GM12874 (cell line): ENCODE measurements at regions not wholly inside any gene's neighbourhood (a gene's known extent, or its start where the extent isn't known, plus 50 kb on each side); places are given as distances from the start of the nearest gene placed in this dataset.

ENCODE experiments used
- CTCF ChIP-seq: IDR thresholded peaks from 2 replicates; pipeline ENCODE4 v1.5.1; 2011; ENCODE audit warnings: low read depth, mild to moderate bottlenecking, control low read depth, low read length, moderate library complexity; ENCODE audit not compliant: insufficient read depth

GRCh38 chr2:240200230-240201051, 60.0 kb upstream of the OTOS start:
- no peak for TF ChIP-seq CTCF

- no peak for TF ChIP-seq CTCF
Observed at GRCh38 chr2:240201866-240202265, 61.4 kb upstream of the OTOS start.

GRCh38 chr2:240202586-240202985, 62.1 kb upstream of the OTOS start:
- no peak for TF ChIP-seq CTCF

GRCh38 chr2:240203031-240203787, 62.8 kb upstream of the OTOS start:
- TF ChIP-seq CTCF, result no peak

GRCh38 chr2:240203788-240204270, 63.4 kb upstream of the OTOS start:
- TF ChIP-seq CTCF, result no peak

- TF ChIP-seq CTCF, result no peak
Observed at GRCh38 chr2:240204431-240205276, 64.2 kb upstream of the OTOS start.

- TF ChIP-seq CTCF, result no peak
Observed at GRCh38 chr2:240205348-240205747, 64.9 kb upstream of the OTOS start.
